ENCODE measurements at regions not wholly inside any gene's neighbourhood (a gene's known extent, or its start where the extent isn't known, plus 50 kb on each side); places are given as distances from the start of the nearest gene placed in this dataset.

DNA sequence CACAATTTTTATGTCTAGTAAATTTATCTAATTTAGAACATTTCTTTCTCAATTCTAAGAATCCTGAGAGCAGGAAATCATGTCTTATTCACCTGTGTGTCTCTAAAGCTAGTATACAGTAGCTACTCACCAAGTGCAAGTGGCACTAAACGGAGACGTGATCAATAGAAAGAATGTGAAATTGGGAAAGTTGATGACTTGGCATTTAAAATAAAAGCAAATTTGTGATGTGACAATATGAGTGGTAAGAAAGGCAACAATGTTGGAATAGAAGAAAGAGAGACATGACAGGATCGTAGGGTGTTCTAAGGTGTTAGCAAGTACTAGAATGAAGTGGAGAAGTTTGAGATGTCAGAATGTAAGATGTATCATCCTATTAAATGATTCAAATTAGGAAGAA, 725.9 kb downstream of the BCKDHB start:
- Histone ChIP-seq H3K36me3 (replicated peaks in 1 of 2; ENCODE audit: control insufficient read depth in 1 of 2, insufficient read depth in 2 of 2, low read length in 2 of 2) (no peaks in the 10 kb centered on the region), H3K4me2 (replicated peaks; ENCODE audit: extremely low read depth, low read length, poor library complexity, severe bottlenecking) (no peak overlapping the region), H3K27me3 (ENCODE audit: control insufficient read depth in 2 of 2, insufficient read depth in 2 of 2, low read length in 2 of 2) (no peaks in the 10 kb centered on the region), H3K9ac (ENCODE audit: insufficient read depth, low read length, poor library complexity, severe bottlenecking) (no peak overlapping the region), H2AFZ (ENCODE audit: insufficient read depth, low read depth, low read length, poor library complexity, severe bottlenecking) (no peak overlapping the region), H3K27ac (ENCODE audit: low read depth in 1 of 2, low read length in 2 of 2) (no peak overlapping the region), H3K9me3 (replicated peaks in 1 of 2; ENCODE audit: control insufficient read depth in 1 of 2, insufficient read depth in 1 of 2, low read length in 2 of 2) (peaks cover 0 to 5% of the 10 kb centered on the region in 2 donors), H4K20me1 (ENCODE audit: insufficient read depth, low read length) (no peaks in the 10 kb centered on the region), H3K4me3 (replicated peaks in 1 of 3; ENCODE audit: low read depth in 2 of 3, low read length in 3 of 3) (no peak overlapping the region), H3K79me2 (ENCODE audit: insufficient read depth, low read length) (no peaks in the 10 kb centered on the region), H3K4me1 (ENCODE audit: control insufficient read depth in 1 of 2, insufficient read depth in 2 of 2, low read length in 2 of 2) (no peaks in the 10 kb centered on the region)
- H3K27me3 Mint-ChIP-seq (ENCODE audit: low read depth in 3 of 3), result no peaks in the 10 kb centered on the region
- TF ChIP-seq, protein P1, sequence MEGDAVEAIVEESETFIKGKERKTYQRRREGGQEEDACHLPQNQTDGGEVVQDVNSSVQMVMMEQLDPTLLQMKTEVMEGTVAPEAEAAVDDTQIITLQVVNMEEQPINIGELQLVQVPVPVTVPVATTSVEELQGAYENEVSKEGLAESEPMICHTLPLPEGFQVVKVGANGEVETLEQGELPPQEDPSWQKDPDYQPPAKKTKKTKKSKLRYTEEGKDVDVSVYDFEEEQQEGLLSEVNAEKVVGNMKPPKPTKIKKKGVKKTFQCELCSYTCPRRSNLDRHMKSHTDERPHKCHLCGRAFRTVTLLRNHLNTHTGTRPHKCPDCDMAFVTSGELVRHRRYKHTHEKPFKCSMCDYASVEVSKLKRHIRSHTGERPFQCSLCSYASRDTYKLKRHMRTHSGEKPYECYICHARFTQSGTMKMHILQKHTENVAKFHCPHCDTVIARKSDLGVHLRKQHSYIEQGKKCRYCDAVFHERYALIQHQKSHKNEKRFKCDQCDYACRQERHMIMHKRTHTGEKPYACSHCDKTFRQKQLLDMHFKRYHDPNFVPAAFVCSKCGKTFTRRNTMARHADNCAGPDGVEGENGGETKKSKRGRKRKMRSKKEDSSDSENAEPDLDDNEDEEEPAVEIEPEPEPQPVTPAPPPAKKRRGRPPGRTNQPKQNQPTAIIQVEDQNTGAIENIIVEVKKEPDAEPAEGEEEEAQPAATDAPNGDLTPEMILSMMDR (IDR thresholded peaks at IDR 0.05), result no peak
- H3K4me1 Mint-ChIP-seq, result no peaks in the 10 kb centered on the region
- no peak overlapping the region for H3K27ac Mint-ChIP-seq
- peaks cover 0 to 6% (median 3%) of the 10 kb centered on the region in 7 donors for H3K9me3 Mint-ChIP-seq
- intact Hi-C loops (cut with micrococcal nuclease), result no loop called here
- no peak overlapping the region for H3K4me3 Mint-ChIP-seq
- WGBS (ENCODE audit: insufficient coverage), result no CpG with 5 or more reads among the region's 3 CpGs
- no peak for DNase-seq
- H3K36me3 Mint-ChIP-seq, result no peaks in the 10 kb centered on the region

DNA sequence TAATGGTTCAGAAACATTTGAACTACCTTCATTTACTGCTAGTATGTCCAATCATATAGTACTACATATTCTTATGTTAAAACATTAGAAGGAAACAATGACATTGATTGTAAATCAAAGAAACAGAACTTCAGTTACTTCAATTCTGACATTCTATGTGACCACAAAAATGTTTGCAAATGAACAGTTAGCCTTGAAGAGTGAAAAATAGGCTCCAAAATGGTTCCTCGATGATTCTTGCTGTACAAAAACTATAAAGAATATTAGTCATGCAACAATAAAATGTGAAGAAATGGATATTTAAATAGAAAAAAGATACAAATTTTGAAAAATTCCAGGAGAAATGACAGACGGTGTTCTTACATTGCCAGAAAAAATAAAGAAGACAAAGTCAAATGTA, 686.9 kb downstream of the BCKDHB start:
- no peak overlapping the region for H3K4me3 ChIP-seq (replicated peaks in 1 of 3; ENCODE audit: low read depth in 2 of 3, low read length in 3 of 3)
- H2AFZ ChIP-seq (ENCODE audit: insufficient read depth, low read depth, low read length, poor library complexity, severe bottlenecking), result no peak overlapping the region
- no peak for DNase-seq
- TF ChIP-seq, protein P1 (IDR thresholded peaks at IDR 0.05), result no peak
- H4K20me1 ChIP-seq (ENCODE audit: insufficient read depth, low read length), result no peaks in the 10 kb centered on the region
- Mint-ChIP-seq H3K9me3 (peaks cover 0 to 7% (median 2%) of the 10 kb centered on the region in 7 donors), H3K27ac (no peak overlapping the region), H3K4me1 (no peaks in the 10 kb centered on the region), H3K27me3 (ENCODE audit: low read depth in 3 of 3) (no peaks in the 10 kb centered on the region), H3K4me3 (no peak overlapping the region), H3K36me3 (no peaks in the 10 kb centered on the region)
- 100% methylated on average over 1 of the region's 2 CpGs for WGBS (ENCODE audit: insufficient coverage)
- H3K27ac ChIP-seq (ENCODE audit: low read depth in 1 of 2, low read length in 2 of 2), result no peak overlapping the region
- H3K9me3 ChIP-seq (replicated peaks in 1 of 2; ENCODE audit: control insufficient read depth in 1 of 2, insufficient read depth in 1 of 2, low read length in 2 of 2), result peaks cover 0 to 3% of the 10 kb centered on the region in 2 donors
- no peak overlapping the region for H3K9ac ChIP-seq (ENCODE audit: insufficient read depth, low read length, poor library complexity, severe bottlenecking)
- no peaks in the 10 kb centered on the region for H3K27me3 ChIP-seq (ENCODE audit: control insufficient read depth in 2 of 2, insufficient read depth in 2 of 2, low read length in 2 of 2)
- H3K4me2 ChIP-seq (replicated peaks; ENCODE audit: extremely low read depth, low read length, poor library complexity, severe bottlenecking), result no peak overlapping the region
- no peaks in the 10 kb centered on the region for H3K4me1 ChIP-seq (ENCODE audit: control insufficient read depth in 1 of 2, insufficient read depth in 2 of 2, low read length in 2 of 2)
- intact Hi-C loops (cut with micrococcal nuclease), result no loop called here
- H3K36me3 ChIP-seq (replicated peaks in 1 of 2; ENCODE audit: control insufficient read depth in 1 of 2, insufficient read depth in 2 of 2, low read length in 2 of 2), result no peaks in the 10 kb centered on the region
- no peaks in the 10 kb centered on the region for H3K79me2 ChIP-seq (ENCODE audit: insufficient read depth, low read length)

All from CD14-positive monocyte (primary cell).